ENCODE measurements at regions not wholly inside any gene's neighbourhood (a gene's known extent, or its start where the extent isn't known, plus 50 kb on each side); places are given as distances from the start of the nearest gene placed in this dataset.

DNA sequence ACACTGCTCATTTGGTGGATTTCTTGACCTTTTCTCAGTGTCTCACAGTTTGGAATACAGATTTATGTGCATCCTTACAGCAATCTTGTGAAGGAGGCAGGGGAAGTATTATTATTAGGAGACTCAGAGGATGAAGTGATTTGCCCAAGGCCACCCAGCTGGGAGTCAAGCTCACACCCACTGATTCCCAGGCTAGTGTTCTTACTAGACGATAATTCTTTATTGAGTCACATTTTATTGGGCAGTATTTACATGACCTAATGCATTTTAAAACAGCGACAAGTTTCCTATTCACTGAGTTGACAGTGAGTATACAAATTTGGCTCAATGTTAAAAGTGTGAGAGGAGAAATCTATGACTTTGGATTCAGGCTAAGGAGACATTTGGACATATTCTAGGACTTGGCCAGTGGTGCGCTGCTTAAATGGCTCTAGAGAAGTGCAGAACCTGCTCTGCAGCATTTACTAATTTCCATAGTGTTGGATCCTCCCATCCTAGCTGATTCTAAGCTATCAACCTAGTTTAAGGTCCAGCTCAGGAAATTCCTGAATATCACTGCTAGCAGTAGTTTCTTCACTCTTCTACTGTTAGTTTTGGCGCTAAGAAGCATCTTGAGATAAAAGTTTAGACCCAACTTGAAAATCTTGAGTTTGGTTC is 199.3 kb downstream of the MTX2 start:
- DNase-seq = no peak

- no peak for DNase-seq
Observed at GRCh38 chr2:176470713-176471112, 201.5 kb downstream of the MTX2 start.

GRCh38 chr2:176471949-176472348 is 202.7 kb downstream of the MTX2 start:
- DNase-seq = no peak

- DNase-seq = peak; percentile 47
Observed at GRCh38 chr2:176473177-176473576, 203.9 kb downstream of the MTX2 start.

- no peak for DNase-seq
Observed at GRCh38 chr2:176473851-176474250, 204.6 kb downstream of the MTX2 start.

- DNase-seq = no peak
Observed at GRCh38 chr2:176477336-176477735, 208.1 kb downstream of the MTX2 start.

- peak; percentile 84 for DNase-seq
Observed at GRCh38 chr2:176479961-176480360, 210.7 kb downstream of the MTX2 start.

- peak; percentile 60 for DNase-seq
Observed at GRCh38 chr2:176482107-176482506, 212.9 kb downstream of the MTX2 start.

DNA sequence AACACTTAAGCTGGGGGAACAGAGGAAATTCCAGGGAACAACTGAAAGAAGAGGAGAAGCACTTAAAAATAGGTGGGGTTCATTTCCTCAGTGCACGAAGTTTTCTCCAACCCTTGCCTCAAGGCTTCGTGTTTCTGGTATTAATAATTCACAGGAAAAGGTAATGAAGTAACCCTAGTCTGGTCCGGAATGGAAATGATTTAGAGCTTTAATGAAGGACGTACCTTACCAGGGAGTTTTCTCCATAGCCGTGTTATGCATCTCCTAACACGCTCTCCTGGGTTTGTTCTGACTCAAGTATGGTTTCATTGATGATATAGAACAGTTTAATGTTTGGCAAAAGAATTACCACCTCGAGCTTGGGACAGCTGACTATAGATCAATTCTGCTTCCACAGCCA is 214.2 kb downstream of the MTX2 start:
- DNase-seq = peak; percentile 3

DNA sequence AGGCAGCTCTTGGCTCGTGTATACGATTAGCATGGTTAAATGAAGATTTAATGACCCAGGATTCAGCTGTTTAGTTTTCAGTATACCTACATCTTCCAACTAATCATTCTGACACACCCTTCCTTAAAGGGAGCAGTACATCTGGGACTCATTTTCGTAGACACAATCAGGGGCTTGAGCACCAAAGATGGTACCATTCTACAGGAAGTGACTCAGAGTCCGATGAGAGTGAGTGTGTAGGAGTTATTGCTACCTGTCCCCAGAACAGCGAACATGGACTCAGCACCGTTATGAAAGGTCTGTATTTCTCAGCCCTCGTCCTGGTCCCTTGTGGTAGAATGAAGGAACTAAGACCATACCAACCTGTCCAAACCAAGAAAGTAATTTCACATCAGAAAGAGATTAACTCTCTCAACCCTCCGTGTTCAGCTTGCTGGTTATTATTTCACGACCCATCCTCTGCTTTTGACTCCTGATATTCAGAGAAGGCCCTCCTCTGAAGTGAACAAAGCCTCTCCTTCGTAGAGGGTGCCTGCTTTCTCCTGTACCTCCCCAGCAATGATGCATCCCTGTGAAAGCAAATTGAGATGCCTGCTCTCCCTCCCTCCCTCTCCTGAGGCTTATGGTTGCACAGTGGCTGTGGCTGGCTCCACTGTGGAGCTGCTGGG is 214.8 kb downstream of the MTX2 start:
- no peak for DNase-seq

GRCh38 chr2:176484838-176485237 is 215.6 kb downstream of the MTX2 start:
- peak; percentile 94 for DNase-seq

DNA sequence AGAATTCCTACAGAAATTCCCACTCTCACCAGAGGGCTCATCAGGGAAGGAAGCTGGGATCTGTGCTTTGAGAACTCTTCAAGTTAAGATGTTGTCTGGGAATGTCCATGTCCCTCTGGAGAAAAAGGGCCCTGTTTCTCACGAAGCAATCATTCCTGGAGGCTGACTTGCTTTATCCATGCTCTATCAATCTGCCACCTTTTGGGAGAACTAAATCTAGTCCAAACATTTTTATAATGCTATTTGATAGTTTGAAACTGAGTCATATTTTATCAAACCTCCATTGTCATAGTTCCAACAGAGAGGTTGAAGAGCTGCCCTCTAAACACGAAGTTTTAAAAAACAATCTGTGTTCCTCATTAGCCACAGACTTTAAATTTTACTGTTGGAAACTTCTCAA is 219.2 kb downstream of the MTX2 start:
- no peak for DNase-seq

DNA sequence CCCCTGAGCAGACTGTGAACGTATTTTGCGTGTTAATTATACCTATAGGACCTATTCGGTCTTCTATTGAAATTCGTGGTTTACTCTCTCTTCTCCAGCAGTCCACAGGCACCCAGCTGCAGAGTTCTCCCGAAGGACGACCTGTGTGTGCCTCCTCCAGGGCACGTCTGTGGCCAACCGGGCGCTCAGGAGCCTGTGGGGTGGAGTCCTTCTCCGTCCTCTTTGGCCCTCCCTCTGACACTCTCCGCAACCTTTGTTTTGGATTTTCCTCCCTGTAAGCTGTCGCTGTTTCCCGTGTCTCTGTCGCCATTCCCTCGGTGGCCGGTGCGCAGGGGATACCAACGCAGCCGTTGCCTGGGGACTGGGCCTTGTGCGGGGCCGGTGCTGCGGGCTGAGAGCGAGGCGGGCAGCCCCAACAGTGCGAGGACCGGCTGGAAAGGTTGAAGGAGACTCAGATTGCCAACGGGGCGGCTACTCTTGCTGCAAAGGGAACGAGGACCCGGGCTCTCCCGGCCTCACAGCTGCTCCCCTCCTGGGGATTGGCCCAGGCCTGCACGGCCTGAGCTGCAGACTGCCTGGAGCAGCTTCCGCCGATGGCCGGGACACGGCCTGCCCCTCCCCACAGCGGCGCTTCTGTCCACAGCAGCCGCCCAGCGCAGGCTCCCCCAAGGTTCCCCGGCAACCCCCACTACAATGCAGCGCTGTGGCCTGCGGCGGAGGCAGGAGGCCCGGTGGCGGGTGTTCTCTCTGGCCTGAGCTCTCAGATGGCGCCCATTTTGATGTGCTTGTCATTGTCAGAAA is 221.0 kb downstream of the MTX2 start:
- no peak for DNase-seq

DNA sequence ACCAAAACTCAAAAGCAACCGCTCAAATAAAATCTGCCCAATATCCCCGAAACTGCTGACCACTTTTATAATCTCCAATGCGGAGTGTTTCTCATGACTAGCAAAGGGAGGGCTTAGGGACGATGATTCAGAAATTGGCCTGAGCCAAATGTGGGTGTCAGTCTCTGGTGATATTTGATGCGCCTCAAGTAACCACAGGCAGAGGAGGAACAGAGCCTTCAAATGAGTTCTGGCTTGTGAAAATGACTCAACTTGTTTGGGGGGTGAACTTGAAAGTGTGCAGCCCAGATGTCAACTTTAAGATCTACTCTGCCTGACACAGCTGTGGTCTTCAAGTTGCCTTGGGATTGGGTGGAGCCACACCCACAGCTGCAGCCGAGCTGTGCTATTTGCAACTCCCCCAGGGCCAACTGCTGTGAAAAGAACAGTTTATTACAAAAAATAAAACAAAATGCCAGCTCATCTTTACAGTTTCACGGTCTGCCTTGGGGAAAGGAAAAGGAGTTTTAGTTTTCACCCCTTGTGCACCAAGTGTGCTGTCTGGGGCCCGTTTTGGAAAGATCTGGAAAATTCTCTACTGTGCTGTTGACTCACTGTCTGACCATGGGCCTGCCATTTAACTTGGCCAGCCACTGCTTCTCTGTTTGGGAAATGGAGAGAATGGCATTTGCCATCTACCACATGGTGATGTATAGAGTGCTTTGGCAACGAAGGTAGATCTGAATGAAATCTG is 222.1 kb downstream of the MTX2 start:
- DNase-seq = peak; percentile 99

- no peak for DNase-seq
Observed at GRCh38 chr2:176492583-176492982, 223.3 kb downstream of the MTX2 start.

DNA sequence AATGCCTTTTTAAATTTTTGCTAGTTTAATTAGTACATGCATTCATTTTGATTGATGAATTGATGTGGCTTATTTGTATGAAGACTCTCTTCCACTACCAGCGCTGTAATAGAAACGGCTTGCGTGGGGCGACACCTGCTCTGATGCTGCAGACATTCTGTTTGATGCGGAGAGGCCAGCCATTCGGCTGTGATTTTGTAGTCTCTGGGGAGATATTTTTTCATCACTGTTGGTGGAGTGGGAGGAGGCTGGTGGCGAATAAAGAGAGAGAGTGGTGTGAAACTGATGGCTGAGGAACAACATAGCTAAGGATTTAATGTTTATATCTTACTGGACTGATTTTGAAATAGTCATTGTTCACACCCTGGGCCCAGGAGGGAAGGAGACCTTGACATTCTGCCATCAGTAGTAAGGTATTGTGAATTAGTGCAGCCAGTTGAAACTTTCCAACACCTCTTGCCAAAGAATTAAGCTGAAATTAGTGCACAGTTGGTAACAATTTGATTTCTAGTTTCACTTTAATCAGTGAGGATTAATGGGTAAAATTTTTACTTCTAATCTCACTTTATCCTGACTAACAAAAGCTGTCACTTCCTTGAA is 224.1 kb downstream of the MTX2 start:
- no peak for DNase-seq

GRCh38 chr2:176493909-176494308 is 224.7 kb downstream of the MTX2 start:
- no peak for DNase-seq

- no peak for DNase-seq
Observed at GRCh38 chr2:176494949-176495353, 225.7 kb downstream of the MTX2 start.

DNA sequence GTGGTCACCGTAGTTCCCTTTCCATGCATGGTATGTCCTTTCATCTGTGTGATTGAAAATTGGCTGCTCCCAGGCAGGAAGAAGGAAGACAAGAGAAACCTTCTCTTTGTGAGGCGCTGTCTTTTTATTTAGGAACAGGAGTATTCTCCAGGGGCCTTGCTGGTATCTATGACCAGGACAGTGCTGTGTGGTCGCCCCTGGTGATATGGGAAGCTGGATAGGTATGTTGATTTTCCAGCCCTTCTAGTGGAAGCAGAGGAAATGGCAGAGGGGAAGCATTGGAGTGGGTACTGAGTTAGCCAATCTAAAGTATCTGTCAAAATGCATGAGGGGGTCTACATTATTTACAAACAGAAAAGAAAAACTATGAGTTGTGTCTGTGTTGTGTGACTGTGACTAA is 226.6 kb downstream of the MTX2 start:
- DNase-seq = no peak

DNA sequence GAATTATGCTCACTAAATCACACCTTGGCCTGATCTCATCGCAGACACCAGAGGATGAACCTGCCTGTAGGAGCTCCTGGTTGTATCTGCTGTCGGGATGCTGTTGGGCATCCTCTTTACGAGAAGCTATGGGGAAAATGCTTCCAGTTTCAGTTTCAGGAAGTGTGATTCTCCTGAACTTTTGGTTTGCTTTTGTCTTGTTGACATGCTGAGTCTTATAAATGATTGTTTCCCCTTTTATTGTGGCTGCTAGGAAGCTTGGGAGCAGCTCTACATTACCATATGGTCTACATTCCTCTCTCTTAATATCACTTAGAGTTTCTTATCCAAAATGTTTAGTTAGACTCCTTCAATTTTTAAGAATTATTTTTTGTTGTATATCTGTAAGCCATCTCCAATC is 227.5 kb downstream of the MTX2 start:
- DNase-seq = peak; percentile 80

GRCh38 chr2:176500901-176501300 is 231.7 kb downstream of the MTX2 start:
- DNase-seq = peak; percentile 92

DNA sequence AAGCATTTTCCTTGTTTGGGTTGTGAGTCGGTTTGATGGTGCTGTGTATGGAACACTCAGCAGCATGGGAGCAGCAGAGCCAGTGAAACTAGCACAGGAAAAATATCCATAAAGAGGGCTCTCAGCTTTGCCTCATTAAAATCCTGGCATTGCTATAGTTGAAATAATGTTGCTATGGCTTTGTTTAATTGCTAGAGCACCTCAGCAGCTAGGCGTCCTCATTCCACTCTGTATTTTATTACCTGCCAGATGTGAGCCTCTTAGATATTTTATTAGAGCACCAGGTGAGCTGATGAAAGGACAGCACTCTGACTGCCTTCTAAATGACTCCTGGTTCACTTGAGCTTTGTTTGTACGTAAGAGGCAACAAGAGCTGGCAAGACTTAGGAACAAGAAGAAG is 232.4 kb downstream of the MTX2 start:
- peak; percentile 65 for DNase-seq

Data from skin of body (tissue), 1 donor.